GM21619 (cell line): ENCODE measurements at regions not wholly inside any gene's neighbourhood (a gene's known extent, or its start where the extent isn't known, plus 50 kb on each side); places are given as distances from the start of the nearest gene placed in this dataset.
A peak's percentile ranks its signal among the peaks of the same experiment; 100 is the strongest.

ENCODE experiments used
- ATAC-seq: cut with Tn5 transposase; IDR thresholded peaks from one replicate; pipeline ENCODE4 v1.9.1; 2021; ENCODE audit not compliant: unreplicated experiment

- no peak for ATAC-seq
These were observed 78.0 kb upstream of the POU1F1 start for GRCh38 chr3:87354398-87354797.

- no peak for ATAC-seq
These were observed 75.6 kb upstream of the POU1F1 start for GRCh38 chr3:87351937-87352336.

GRCh38 chr3:87350367-87351199 lies 74.2 kb upstream of the POU1F1 start:
- ATAC-seq: peak; percentile 99

DNA sequence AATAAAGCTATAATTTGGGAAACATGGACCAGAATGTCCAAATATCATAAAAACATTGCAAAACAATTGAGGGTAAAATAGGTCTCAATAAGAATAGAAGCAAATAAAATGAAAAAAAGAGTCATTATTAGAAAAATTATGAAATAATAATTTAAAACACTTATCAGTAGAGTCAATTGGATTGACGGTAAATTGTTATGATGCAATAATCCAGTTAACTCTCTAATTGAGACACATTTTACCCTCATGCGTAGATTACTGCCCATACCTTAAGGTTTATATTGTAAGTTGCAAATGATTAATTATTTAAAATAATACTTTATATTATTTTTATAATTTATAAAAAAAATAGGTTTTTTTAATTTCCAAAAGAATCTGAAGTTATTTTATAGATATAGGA lies 73.4 kb upstream of the POU1F1 start:
- no peak for ATAC-seq

DNA sequence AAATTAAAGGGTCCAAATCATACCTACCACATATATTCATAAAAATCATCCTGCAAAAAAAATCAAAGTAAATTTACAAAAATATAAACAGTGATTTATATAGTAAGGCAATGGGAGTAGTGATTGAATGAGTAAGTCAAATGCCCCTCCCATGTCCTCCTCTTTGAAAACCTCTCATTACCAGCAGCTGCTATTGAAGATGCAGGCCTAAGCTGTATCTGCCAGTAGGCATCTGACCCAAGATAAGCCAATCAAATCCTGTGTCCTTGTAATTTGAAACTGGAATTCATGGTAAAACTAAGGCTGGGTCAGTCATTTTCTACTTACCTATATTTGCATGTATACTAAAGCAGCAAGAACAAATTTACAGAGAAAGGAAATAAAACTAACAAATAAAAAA lies 60.4 kb upstream of the POU1F1 start:
- no peak for ATAC-seq

DNA sequence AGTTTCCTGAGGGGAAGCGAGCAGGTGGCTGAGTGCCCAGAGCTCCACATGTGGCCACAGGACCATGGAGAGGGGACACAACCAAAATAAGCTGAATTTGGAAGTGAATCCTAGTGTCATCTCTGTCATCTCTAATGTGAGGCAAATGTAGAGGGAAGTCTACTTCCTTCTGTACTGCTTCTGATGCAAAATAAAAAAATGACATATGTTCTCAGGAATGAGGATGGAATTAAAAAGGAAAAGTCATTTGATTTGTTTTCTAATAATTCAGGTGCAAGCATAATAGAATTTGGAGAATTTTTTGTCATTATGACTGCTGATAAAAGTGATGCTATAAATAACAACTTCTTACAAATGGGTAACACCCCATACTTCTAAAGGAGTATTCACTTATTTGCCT lies 59.5 kb upstream of the POU1F1 start:
- no peak for ATAC-seq

DNA sequence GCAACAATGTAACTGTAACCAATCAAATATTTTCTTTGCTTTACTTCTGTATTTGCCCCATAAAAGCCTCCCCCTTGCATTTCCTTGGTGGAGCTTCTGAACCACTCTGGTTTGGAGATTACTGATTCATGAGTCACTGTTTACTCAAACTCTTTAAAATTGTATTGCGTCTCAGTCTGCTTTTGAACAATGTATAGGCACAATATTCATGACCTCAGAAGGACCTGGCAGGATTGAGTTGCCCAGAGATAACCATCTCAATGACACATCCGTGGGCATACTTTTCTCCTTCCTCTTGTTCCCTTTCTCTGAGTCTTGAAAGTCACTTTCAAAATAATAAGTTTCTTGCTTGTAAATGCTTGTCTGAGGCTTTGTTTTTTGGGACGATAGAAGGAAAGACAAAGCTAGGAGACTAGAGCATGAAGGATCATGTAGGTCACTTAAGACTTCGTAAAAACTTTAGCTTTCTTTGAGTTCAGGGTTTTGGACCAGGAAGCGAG lies 57.1 kb upstream of the POU1F1 start:
- ATAC-seq: peak; percentile 74

- ATAC-seq: no peak
These were observed 56.4 kb upstream of the POU1F1 start for GRCh38 chr3:87332789-87333188.

- no peak for ATAC-seq
These were observed 52.7 kb upstream of the POU1F1 start for GRCh38 chr3:87329065-87329464.
